ENCODE measurements at regions not wholly inside any gene's neighbourhood (a gene's known extent, or its start where the extent isn't known, plus 50 kb on each side); places are given as distances from the start of the nearest gene placed in this dataset.

- TF ChIP-seq ZBTB21 (CRISPR knock-in tag; IDR thresholded peaks at IDR 0.05): no peak
Observed at GRCh38 chr14:65206448-65207096, 104.3 kb upstream of the MAX start (continued).

DNA sequence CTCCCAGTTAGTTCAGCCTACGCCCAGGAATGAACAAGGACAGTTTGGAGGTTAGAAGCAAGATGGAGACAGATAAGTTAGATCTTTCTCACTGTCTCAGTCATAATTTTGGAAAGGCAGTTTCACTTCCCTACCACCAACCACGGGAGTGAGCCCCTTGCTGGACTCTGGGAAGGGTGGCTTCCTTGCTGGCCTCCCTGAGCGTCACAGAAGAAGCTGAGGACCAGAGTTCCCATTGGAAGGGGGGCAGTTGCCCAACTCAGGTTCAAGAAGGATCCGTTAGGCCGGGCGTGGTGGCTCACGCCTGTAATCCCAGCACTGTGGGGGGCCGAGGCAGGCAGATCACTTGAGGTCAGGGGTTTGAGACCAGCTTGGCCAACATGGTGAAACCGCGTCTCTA lies 106.2 kb upstream of the MAX start:
- H2AFZ ChIP-seq (ENCODE audit: low read length): no peak overlapping the region
- intact Hi-C loops (cut with micrococcal nuclease; ENCODE audit: unreplicated experiment) (no loop called here), in situ Hi-C loops (cut with HindIII; ENCODE audit: extremely low pct_ligation_motif_present, low pct_unique_long_range_greater_than_20kb) (no loop called here)
- ChIA-PET CTCF (ENCODE audit: low intra/inter-chr PET ratio, low total read pairs) (no interaction called here), POLR2A (no interaction called here)
- H3K79me2 ChIP-seq (ENCODE audit: insufficient read depth, low read length): no peaks in the 10 kb centered on the region
- DNase-seq (ENCODE audit: low spot score) (no peak), FAIRE-seq (no peak), ATAC-seq (no peak)
- no peaks in the 10 kb centered on the region; a peak in 1 of 5 replicates for H3K27me3 ChIP-seq (ENCODE audit: control insufficient read depth in 1 of 2, insufficient read depth in 2 of 2, low read length in 2 of 2)
- no peaks in the 10 kb centered on the region for H4K20me1 ChIP-seq (ENCODE audit: insufficient read depth, low read length)
- no peaks in the 10 kb centered on the region for H3K9me3 ChIP-seq (ENCODE audit: low read length)
- H3K4me2 ChIP-seq (ENCODE audit: low read depth, low read length): no peak overlapping the region
- H3K4me3 ChIP-seq (replicated peaks in 1 of 3; ENCODE audit: insufficient read depth in 1 of 3, low read depth in 2 of 3, low read length in 3 of 3): no peak overlapping the region
- H3K4me1 ChIP-seq (ENCODE audit: insufficient read depth, low read length): peaks cover 49% of the 10 kb centered on the region
- no peaks in the 10 kb centered on the region for H3K36me3 ChIP-seq (replicated peaks in 1 of 2; ENCODE audit: control insufficient read depth in 1 of 2, insufficient read depth in 2 of 2, low read length in 2 of 2)
- no peak overlapping the region for H3K27ac ChIP-seq (ENCODE audit: extremely low read length, insufficient read depth, low read length)
- TF ChIP-seq, protein P1, sequence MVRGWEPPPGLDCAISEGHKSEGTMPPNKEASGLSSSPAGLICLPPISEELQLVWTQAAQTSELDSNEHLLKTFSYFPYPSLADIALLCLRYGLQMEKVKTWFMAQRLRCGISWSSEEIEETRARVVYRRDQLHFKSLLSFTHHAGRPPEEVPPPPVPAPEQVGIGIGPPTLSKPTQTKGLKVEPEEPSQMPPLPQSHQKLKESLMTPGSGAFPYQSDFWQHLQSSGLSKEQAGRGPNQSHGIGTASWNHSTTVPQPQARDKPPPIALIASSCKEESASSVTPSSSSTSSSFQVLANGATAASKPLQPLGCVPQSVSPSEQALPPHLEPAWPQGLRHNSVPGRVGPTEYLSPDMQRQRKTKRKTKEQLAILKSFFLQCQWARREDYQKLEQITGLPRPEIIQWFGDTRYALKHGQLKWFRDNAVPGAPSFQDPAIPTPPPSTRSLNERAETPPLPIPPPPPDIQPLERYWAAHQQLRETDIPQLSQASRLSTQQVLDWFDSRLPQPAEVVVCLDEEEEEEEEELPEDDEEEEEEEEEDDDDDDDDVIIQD (CRISPR knock-in tag; IDR thresholded peaks at IDR 0.05; ENCODE audit: low read depth): no peak
- TF ChIP-seq ZNF841 (CRISPR knock-in tag; IDR thresholded peaks at IDR 0.05; ENCODE audit: borderline replicate concordance): no peak
- no peak for TF ChIP-seq HES4 (CRISPR knock-in tag; IDR thresholded peaks at IDR 0.05; ENCODE audit: borderline replicate concordance)
- TF ChIP-seq FOXK2 (IDR thresholded peaks at IDR 0.05): no peak
- TF ChIP-seq ZFP90 (CRISPR knock-in tag; IDR thresholded peaks at IDR 0.05; ENCODE audit: borderline replicate concordance): no peak
- TF ChIP-seq ZNF816 (CRISPR knock-in tag; IDR thresholded peaks at IDR 0.05; ENCODE audit: borderline replicate concordance): no peak
- no peak for TF ChIP-seq FOXP4 (CRISPR knock-in tag; IDR thresholded peaks at IDR 0.05)
- no peak for TF ChIP-seq TOPORS (CRISPR knock-in tag; IDR thresholded peaks at IDR 0.05)
- no peak for TF ChIP-seq ZNF768 (CRISPR knock-in tag; IDR thresholded peaks at IDR 0.05)
- TF ChIP-seq HDAC2 (CRISPR knock-in tag; IDR thresholded peaks at IDR 0.05): no peak
- no peak for TF ChIP-seq ZNF350 (CRISPR knock-in tag; IDR thresholded peaks at IDR 0.05; ENCODE audit: borderline replicate concordance, low read depth)
- no peak for TF ChIP-seq IRF9 (CRISPR knock-in tag; IDR thresholded peaks at IDR 0.05; ENCODE audit: borderline replicate concordance)
- WGBS (ENCODE audit: low lambda C conversion rate): 77% methylated on average over 10 of the region's 10 CpGs
- no TSS peak for BruUV-seq (replicated peaks)
- H3K9ac ChIP-seq (ENCODE audit: insufficient read depth, low read depth, low read length): no peak overlapping the region
